ENCODE measurements at regions not wholly inside any gene's neighbourhood (a gene's known extent, or its start where the extent isn't known, plus 50 kb on each side); places are given as distances from the start of the nearest gene placed in this dataset.

GRCh38 chr2:71951718-71952404, 195.8 kb downstream of the CYP26B1 start:
- DNase-seq: no peak

GRCh38 chr2:71951083-71951468, 196.6 kb downstream of the CYP26B1 start:
- DNase-seq: no peak

- no peak for DNase-seq
Measured at GRCh38 chr2:71950256-71951082, 197.2 kb downstream of the CYP26B1 start.

GRCh38 chr2:71949537-71949798, 198.2 kb downstream of the CYP26B1 start:
- DNase-seq: no peak

- DNase-seq: no peak
Measured at GRCh38 chr2:71948781-71949536, 198.7 kb downstream of the CYP26B1 start.

- no peak for DNase-seq
Measured at GRCh38 chr2:71947809-71948208, 199.9 kb downstream of the CYP26B1 start.

- DNase-seq: peak; percentile 26
Measured at GRCh38 chr2:71945603-71945959, 202.1 kb downstream of the CYP26B1 start.

- peak; percentile 24 for DNase-seq
Measured at GRCh38 chr2:71944806-71945602, 202.7 kb downstream of the CYP26B1 start.

- DNase-seq: peak; percentile 33
Measured at GRCh38 chr2:71944183-71944550, 203.5 kb downstream of the CYP26B1 start.

- peak; percentile 21 for DNase-seq
Measured at GRCh38 chr2:71943238-71944182, 204.2 kb downstream of the CYP26B1 start.

- peak; percentile 21 for DNase-seq
Measured at GRCh38 chr2:71941726-71942525, 205.7 kb downstream of the CYP26B1 start.

GRCh38 chr2:71940695-71941094, 207.0 kb downstream of the CYP26B1 start:
- no peak for DNase-seq

GRCh38 chr2:71939588-71940535, 207.8 kb downstream of the CYP26B1 start:
- DNase-seq: peak; percentile 24

GRCh38 chr2:71938659-71939587, 208.7 kb downstream of the CYP26B1 start:
- DNase-seq: peak; percentile 24

GRCh38 chr2:71938108-71938507, 209.6 kb downstream of the CYP26B1 start:
- DNase-seq: peak; percentile 38

- DNase-seq: no peak
Measured at GRCh38 chr2:71937396-71937795, 210.3 kb downstream of the CYP26B1 start.

- DNase-seq: peak; percentile 24
Measured at GRCh38 chr2:71936076-71937030, 211.3 kb downstream of the CYP26B1 start.
